ENCODE measurements at regions not wholly inside any gene's neighbourhood (a gene's known extent, or its start where the extent isn't known, plus 50 kb on each side); places are given as distances from the start of the nearest gene placed in this dataset.
"Not testable (repeated sequence)": the region's sequence is repeated elsewhere in the genome, so short reads cannot be mapped to it uniquely, and the experiment has no call there.

GRCh38 chr5:10102706-10103497, 146.8 kb downstream of the ATPSCKMT start:
- Histone ChIP-seq H4K20me1 (ENCODE audit: insufficient read depth, low read length) (no peaks in the 10 kb centered on the region), H3K4me1 (ENCODE audit: control insufficient read depth in 1 of 2, insufficient read depth in 2 of 2, low read length in 2 of 2) (no peaks in the 10 kb centered on the region), H3K36me3 (replicated peaks in 1 of 2; ENCODE audit: control insufficient read depth in 1 of 2, insufficient read depth in 2 of 2, low read length in 2 of 2) (no peaks in the 10 kb centered on the region), H3K27ac (ENCODE audit: low read depth in 1 of 2, low read length in 2 of 2) (no peak overlapping the region), H3K79me2 (ENCODE audit: insufficient read depth, low read length) (no peaks in the 10 kb centered on the region), H3K9ac (ENCODE audit: insufficient read depth, low read length, poor library complexity, severe bottlenecking) (no peak overlapping the region), H3K27me3 (ENCODE audit: control insufficient read depth in 2 of 2, insufficient read depth in 2 of 2, low read length in 2 of 2) (no peaks in the 10 kb centered on the region), H3K9me3 (replicated peaks in 1 of 2; ENCODE audit: control insufficient read depth in 1 of 2, insufficient read depth in 1 of 2, low read length in 2 of 2) (peaks cover 0 to 2% of the 10 kb centered on the region in 2 donors), H3K4me2 (replicated peaks; ENCODE audit: extremely low read depth, low read length, poor library complexity, severe bottlenecking) (no peak overlapping the region), H2AFZ (ENCODE audit: insufficient read depth, low read depth, low read length, poor library complexity, severe bottlenecking) (no peak overlapping the region), H3K4me3 (replicated peaks in 1 of 3; ENCODE audit: low read depth in 2 of 3, low read length in 3 of 3) (no peak overlapping the region)
- H3K9me3 Mint-ChIP-seq: peaks cover 4 to 19% (median 7%) of the 10 kb centered on the region in 7 donors
- H3K36me3 Mint-ChIP-seq: no peaks in the 10 kb centered on the region
- 83% methylated on average over 6 of the region's 9 CpGs for WGBS (ENCODE audit: insufficient coverage)
- TF ChIP-seq CTCF (IDR thresholded peaks at IDR 0.05): no peak
- H3K27ac Mint-ChIP-seq: peak overlapping the region in 1 of 7 donors; percentile 21
- no peak overlapping the region for H3K4me3 Mint-ChIP-seq
- no peaks in the 10 kb centered on the region for H3K4me1 Mint-ChIP-seq
- H3K27me3 Mint-ChIP-seq (ENCODE audit: low read depth in 3 of 3): peaks cover 0 to 3% (median 2%) of the 10 kb centered on the region in 3 donors
- intact Hi-C loops (cut with micrococcal nuclease): no loop called here
- no peak for DNase-seq

- H3K9me3 Mint-ChIP-seq: peaks cover 4 to 19% (median 7%) of the 10 kb centered on the region in 7 donors
- H3K27me3 ChIP-seq (ENCODE audit: control insufficient read depth in 2 of 2, insufficient read depth in 2 of 2, low read length in 2 of 2); H3K4me3 ChIP-seq (replicated peaks in 1 of 3; ENCODE audit: low read depth in 2 of 3, low read length in 3 of 3); H3K4me3 Mint-ChIP-seq; H3K27ac Mint-ChIP-seq; H3K36me3 Mint-ChIP-seq; H3K4me1 Mint-ChIP-seq; intact Hi-C loops (cut with micrococcal nuclease); H4K20me1 ChIP-seq (ENCODE audit: insufficient read depth, low read length); H3K4me1 ChIP-seq (ENCODE audit: control insufficient read depth in 1 of 2, insufficient read depth in 2 of 2, low read length in 2 of 2); H3K9ac ChIP-seq (ENCODE audit: insufficient read depth, low read length, poor library complexity, severe bottlenecking); H3K36me3 ChIP-seq (replicated peaks in 1 of 2; ENCODE audit: control insufficient read depth in 1 of 2, insufficient read depth in 2 of 2, low read length in 2 of 2); H3K4me2 ChIP-seq (replicated peaks; ENCODE audit: extremely low read depth, low read length, poor library complexity, severe bottlenecking); H2AFZ ChIP-seq (ENCODE audit: insufficient read depth, low read depth, low read length, poor library complexity, severe bottlenecking); DNase-seq; H3K9me3 ChIP-seq (replicated peaks in 1 of 2; ENCODE audit: control insufficient read depth in 1 of 2, insufficient read depth in 1 of 2, low read length in 2 of 2); H3K79me2 ChIP-seq (ENCODE audit: insufficient read depth, low read length); H3K27me3 Mint-ChIP-seq (ENCODE audit: low read depth in 3 of 3); H3K27ac ChIP-seq (ENCODE audit: low read depth in 1 of 2, low read length in 2 of 2): not testable (repeated sequence)
- 50% methylated on average over 1 of the region's 7 CpGs for WGBS (ENCODE audit: insufficient coverage)
Measured at GRCh38 chr5:10102235-10102634, 147.5 kb downstream of the ATPSCKMT start.
